ENCODE measurements at regions not wholly inside any gene's neighbourhood (a gene's known extent, or its start where the extent isn't known, plus 50 kb on each side); places are given as distances from the start of the nearest gene placed in this dataset.
"Not testable (repeated sequence)": the region's sequence is repeated elsewhere in the genome, so short reads cannot be mapped to it uniquely, and the experiment has no call there.

- no peak for DNase-seq
These were observed 984.9 kb upstream of the AUTS2 start for GRCh38 chr7:68613405-68613804.

DNA sequence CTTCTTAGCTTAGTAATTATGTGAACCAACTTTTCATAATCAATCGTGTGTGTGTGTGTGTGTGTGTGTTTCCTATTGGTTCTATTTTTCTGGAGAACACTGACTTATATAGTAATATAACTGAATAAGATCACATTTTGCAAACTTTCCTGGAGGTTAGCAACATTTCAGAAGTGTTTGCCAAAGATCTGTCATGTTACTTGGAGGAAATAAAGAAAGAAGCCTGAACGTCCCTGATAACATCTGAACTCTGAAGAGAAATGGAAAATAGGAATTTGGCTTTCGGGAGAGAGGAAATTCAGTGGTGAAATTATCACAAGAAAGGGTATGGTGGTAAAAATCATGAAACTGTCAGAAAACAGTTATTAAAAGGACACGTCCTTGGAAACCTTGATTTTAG is 984.4 kb upstream of the AUTS2 start:
- no peak for DNase-seq

- no peak for DNase-seq
These were observed 978.7 kb upstream of the AUTS2 start for GRCh38 chr7:68619526-68619925.

DNA sequence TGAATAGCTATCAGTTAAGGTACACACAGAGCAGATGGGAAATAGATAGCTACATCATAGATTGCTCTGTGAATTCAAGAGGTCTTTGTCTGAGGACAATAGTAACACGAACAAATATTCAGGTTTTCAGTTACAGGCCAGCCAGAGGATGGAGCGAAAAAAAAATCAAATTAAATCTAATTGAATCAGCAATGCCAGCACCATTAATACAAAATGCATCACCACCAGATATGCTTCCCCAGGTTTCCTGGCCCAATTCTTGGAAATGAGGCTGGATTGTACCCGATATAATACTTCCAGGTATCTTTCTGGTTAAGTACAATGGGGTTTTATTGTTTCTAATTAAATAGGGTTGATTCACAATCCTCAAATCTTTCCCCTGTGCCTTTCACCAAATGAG is 975.8 kb upstream of the AUTS2 start:
- peak; percentile 16 for DNase-seq

GRCh38 chr7:68623030-68623429 is 975.2 kb upstream of the AUTS2 start:
- DNase-seq = no peak

DNA sequence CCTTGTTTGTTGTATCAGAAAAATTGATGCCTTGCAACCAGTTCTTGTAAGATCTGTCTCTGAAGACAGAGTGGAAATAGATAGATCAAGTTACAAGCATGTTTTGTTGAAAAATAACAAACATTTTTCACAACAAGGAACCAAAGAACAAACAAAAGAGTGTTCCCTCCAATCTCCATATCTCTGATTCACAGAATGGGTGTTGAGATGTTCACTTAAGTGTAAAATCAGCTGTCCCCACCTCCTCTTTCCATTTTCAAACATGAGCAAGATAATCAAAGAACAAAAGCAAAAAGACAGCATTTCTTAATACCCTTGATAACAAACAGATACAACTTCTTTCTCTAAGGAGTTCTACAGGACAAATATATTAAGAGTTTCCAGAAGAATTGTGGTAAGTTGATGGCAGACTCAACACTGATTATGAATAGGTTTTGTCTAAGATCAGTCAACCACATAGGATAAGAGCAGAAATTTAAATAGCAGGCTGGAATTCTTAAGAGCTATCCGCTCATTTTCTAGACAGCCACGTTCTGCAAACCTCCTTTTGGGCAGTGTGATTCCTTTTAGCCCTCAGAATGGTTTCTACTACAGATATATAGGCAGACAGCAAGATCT is 970.9 kb upstream of the AUTS2 start:
- DNase-seq = no peak

- DNase-seq = not testable (repeated sequence)
These were observed 967.4 kb upstream of the AUTS2 start for GRCh38 chr7:68630914-68631313.

DNA sequence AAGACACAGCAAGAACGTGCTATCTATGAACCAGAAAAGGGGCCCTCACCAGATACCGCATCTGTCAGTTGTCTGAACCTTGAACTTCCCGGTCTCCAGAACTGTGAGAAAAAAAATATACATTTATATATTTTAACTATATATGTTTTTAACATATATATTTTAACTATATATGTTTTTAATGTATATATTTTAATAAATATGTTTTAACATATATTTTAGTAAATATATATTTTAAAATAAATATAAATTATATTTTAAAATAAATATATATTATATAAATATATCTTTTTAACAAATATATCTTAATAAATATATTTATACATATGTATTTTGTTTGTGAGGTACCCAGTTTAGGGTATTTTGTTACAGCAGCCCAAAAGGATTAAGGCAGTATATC is 958.2 kb upstream of the AUTS2 start:
- no peak for DNase-seq

DNA sequence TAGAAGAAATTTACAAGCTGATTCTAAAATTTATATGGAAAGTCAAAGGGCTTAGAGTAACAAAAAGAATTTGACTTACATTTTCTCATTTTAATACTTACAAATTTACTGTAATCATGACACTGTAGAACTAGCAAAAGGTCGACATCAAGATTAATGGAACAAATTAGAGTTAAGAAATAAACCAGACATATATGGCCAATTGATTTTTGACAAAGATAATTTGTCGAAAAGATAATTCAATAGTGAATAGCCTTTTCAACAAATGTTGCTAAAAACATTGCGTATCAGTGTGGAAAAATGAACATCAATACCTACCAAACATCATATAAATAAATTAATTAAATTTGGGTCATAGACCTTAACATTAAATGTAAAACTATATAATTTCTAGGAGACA is 955.5 kb upstream of the AUTS2 start:
- no peak for DNase-seq

DNA sequence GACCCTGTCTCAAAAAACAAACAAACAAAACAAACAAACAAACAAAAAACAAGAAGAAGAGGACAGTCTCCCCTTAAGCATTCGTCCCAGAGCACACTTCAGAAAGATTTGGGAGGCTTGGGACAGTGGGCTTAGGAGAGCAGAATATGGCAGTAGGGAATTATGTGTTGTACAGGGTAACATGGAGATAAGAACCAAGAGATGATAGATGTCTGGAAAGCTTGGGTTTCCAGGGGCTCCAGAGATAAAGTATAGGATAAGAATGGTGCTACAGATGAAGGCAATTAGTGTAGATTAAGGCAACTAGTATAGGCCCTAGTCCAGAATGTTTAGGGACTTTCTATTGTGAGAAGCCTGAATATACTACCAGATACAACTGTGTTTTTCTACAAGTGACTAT is 934.9 kb upstream of the AUTS2 start:
- DNase-seq = no peak

GRCh38 chr7:68671046-68671445 is 927.2 kb upstream of the AUTS2 start:
- DNase-seq = no peak

GRCh38 chr7:68671671-68672070 is 926.6 kb upstream of the AUTS2 start:
- no peak for DNase-seq

GRCh38 chr7:68674826-68675225 is 923.4 kb upstream of the AUTS2 start:
- no peak for DNase-seq

DNA sequence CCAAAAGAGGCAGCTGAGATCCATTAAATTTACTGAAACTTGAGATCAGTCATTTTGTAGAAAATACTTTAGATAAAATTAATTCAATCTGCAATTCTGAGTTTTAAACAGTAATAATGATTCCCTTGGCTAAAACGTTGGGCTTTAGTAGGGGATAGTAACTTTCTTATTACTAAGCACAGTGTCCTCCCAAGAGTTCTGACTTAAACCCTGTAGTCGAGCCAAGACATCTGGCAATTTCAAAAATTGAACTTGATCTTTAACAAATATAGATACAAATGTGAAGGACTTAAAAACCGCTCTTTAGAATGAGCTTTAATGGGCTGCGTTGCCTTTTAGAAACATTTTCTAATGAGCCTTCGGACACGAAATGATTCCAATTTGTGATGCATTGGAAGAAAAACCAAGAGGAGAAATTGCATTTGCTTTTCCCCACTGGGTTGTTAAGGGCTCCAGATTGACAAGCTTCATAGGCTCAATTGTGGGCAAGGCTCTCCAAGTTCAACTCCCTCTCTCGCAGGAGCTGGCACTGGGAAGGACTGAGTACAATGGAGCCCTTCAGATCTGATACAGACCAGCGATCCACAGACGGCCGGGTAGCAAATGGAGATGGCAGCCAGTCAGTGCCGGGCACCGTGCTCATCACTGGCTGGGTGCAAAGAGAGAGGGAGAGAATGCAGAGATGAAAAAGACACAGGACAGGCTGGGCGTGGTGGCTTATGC is 921.3 kb upstream of the AUTS2 start:
- DNase-seq = no peak

DNA sequence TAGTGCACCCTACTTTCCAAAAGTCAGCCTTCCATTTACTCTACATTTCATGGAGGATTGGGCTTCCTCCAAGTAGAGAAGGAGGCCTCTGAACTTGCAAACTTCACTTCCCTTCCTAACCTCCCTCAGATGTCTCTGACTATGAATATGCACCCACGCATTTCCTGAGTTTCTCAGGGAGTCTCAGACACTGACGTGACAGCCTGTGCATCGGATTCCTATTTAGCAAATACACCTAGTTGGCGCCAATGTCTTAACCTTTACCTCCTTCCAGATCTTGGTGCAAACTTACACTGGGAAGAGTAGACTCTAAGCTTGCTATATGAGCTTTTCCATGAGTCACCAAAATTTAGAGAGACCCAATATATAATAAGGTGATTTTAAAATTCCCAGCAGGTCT is 920.1 kb upstream of the AUTS2 start:
- no peak for DNase-seq

DNA sequence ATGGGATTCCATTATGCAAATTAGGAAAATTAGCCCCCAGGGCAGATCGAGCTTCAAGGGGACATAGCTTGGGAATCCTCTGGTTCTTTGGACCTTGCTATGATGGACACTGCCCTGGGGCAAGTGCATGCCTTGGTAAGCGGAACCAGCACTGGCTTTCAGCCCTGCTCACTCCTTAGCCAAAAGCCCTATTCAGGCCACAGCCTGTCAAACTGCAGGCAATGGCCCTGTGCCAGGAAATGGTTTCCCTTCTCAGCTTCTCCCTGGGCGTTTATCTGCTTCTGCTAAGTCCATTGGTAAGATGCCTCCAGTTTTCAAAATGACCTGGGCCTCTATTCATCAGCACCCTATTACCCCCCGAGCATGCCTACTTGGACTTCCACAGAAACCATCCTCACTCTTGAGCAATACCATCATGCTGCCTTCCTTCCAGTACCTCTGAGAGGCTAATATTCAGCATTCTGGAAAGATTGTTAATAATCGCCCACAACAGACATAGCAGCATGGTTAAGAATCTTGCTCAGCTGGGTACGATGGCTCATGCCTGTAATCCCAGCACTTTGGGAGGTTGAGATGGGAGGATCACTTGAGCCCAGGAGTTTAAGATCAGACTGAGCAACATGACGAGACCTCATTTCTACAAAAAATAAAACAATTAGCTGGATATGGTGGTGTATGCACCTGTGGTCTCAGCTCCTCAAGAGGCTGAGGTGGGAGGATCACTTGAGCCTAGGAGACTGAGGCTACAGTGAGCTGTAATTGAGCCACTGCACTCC is 918.6 kb upstream of the AUTS2 start:
- DNase-seq = no peak

GRCh38 chr7:68680235-68680872 is 917.9 kb upstream of the AUTS2 start:
- no peak for DNase-seq

- DNase-seq = peak; percentile 48
These were observed 915.4 kb upstream of the AUTS2 start for GRCh38 chr7:68682910-68683309.

- DNase-seq = peak; percentile 67
These were observed 913.9 kb upstream of the AUTS2 start for GRCh38 chr7:68684246-68684839.

DNA sequence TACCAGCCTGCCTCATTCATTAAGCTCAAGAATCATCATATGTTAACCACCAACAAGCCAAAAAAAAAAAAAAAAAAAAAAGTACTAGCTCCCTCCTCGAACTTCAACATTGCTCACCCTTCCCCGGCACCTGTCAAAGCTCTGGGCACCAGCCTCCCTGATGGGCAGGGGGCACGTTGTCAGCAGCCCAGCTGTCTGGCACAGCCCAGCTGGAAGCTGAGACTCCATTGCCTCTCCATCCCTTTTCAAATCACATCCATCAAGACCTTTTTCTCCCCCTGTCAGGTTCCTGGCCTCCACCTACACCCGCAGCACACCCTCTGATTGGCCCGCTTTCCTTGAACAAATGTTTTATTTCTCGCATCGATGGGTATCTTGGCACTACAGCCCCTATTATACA is 913.3 kb upstream of the AUTS2 start:
- DNase-seq = no peak

DNA sequence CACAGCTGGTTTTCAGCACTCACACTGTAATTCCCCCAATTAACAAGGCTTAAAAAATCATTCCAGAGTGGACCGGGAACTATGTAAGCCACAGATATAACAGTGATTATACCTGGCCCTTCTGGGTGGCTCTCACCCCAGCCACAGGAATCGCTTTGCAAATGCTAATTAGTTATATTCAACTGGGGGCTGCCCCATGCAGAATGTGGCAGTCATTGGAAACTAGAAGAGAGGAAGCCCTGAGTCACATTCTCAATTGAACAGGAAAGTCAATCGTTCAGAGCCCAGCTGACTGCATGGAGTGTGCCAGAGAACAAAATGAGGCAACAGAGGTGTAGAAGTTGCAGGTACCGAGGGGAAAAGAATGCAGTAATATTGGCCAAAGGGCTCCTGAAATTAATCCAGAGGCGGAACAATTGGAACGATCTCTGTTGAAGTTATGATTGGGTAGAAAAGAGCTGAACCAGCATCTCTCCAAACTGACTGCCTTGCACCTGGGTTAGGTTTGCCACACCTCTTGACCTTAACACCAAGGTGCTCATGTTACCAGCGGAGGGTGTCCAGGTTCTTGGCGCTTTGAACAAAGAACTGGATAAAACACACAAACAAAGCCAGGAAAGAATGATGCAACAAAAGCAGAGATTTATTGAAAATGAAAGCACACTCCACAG is 909.7 kb upstream of the AUTS2 start:
- DNase-seq = peak; percentile 17

- DNase-seq = no peak
These were observed 909.2 kb upstream of the AUTS2 start for GRCh38 chr7:68689087-68689433.
